SU-DHL-6 (cell line): ENCODE measurements at regions not wholly inside any gene's neighbourhood (a gene's known extent, or its start where the extent isn't known, plus 50 kb on each side); places are given as distances from the start of the nearest gene placed in this dataset.

Experiments
- H2AFZ ChIP-seq: fragments of 200-600 bp; sonication (generic); 2 replicates; pipeline ENCODE4 v1.6.1; 2014; ENCODE audit warnings: low read depth, mild to moderate bottlenecking, moderate library complexity, mixed read lengths, antibody characterized with exemption, low read length; ENCODE audit not compliant: severe bottlenecking
- H3F3A ChIP-seq: fragments of 200-600 bp; shearing (Covaris generic); 2 replicates; pipeline ENCODE4 v1.6.0; 2016; ENCODE audit warnings: antibody characterized with exemption, mild to moderate bottlenecking; ENCODE audit not compliant: insufficient read depth
- H3K27ac ChIP-seq: fragments of 200-600 bp; sonication (generic); 2 replicates; pipeline ENCODE4 v1.5.1; 2016; ENCODE audit warnings: low read depth, mild to moderate bottlenecking, low read length, moderate library complexity, mixed read lengths
- H3K27me3 ChIP-seq: fragments of 200-600 bp; sonication (generic), shearing (Covaris generic); 2 replicates; pipeline ENCODE4 v1.6.0; 2014; ENCODE audit warnings: mild to moderate bottlenecking, low read length
- H3K36me3 ChIP-seq: fragments of 200-600 bp; sonication (generic); 2 replicates; pipeline ENCODE4 v1.6.1; 2014; ENCODE audit warnings: mild to moderate bottlenecking, low read length, mixed read lengths
- H3K4me2 ChIP-seq: fragments of 300-600, 200-600 bp; shearing (Covaris generic), sonication (generic); 2 replicates; pipeline ENCODE4 v1.6.0; 2014; ENCODE audit warnings: low read length, low read depth, mild to moderate bottlenecking; ENCODE audit not compliant: poor library complexity, severe bottlenecking
- H3K4me3 ChIP-seq: fragments of 200-600 bp; sonication (generic); 2 replicates; pipeline ENCODE4 v1.5.1; 2014; ENCODE audit warnings: antibody characterized with exemption, low read length, mild to moderate bottlenecking, mixed read lengths; ENCODE audit not compliant: insufficient read depth, poor library complexity, severe bottlenecking
- H3K79me2 ChIP-seq: fragments of 200-600 bp; sonication (generic); 2 replicates; pipeline ENCODE4 v1.6.1; 2014; ENCODE audit warnings: mild to moderate bottlenecking, low read length, moderate library complexity; ENCODE audit not compliant: insufficient read depth
- H3K9ac ChIP-seq: fragments of 200-600 bp; sonication (generic); 2 replicates; pipeline ENCODE4 v1.7.0; 2014; ENCODE audit warnings: mild to moderate bottlenecking, low read length
- H3K9me2 ChIP-seq: fragments of 200-600 bp; sonication (generic); replicated peaks from 2 replicates; pipeline ENCODE4 v1.6.1; 2014; ENCODE audit warnings: low read length; ENCODE audit not compliant: insufficient read depth
- H3K9me3 ChIP-seq: fragments of 200-600 bp; sonication (generic); 2 replicates; pipeline ENCODE4 v1.6.1; 2014; ENCODE audit warnings: low read length, mixed read lengths; ENCODE audit not compliant: insufficient read depth
- H4K20me1 ChIP-seq: fragments of 200-600 bp; sonication (generic); 2 replicates; pipeline ENCODE4 v1.6.1; 2014; ENCODE audit warnings: low read depth, mild to moderate bottlenecking, antibody characterized with exemption, low read length, moderate library complexity, mixed read lengths
- CTCF ChIP-seq: fragments of 200-600 bp; sonication (generic); IDR thresholded peaks from one replicate; pipeline ENCODE4 v1.5.1; 2017; ENCODE audit warnings: antibody characterized with exemption, mild to moderate bottlenecking, low read length, moderate library complexity; ENCODE audit not compliant: insufficient read depth, poor library complexity, severe bottlenecking
- EZH2phosphoT487 ChIP-seq: fragments of 200-600 bp; sonication (generic), shearing (Covaris generic); conservative IDR thresholded peaks from 2 replicates; pipeline ENCODE4 v1.6.1; 2018; ENCODE audit warnings: mild to moderate bottlenecking, antibody characterized with exemption, low read length, moderate library complexity, mixed read lengths

- H3K27ac ChIP-seq, result no peak overlapping the region
- no peaks in the 10 kb centered on the region for H4K20me1 ChIP-seq
- H3K36me3 ChIP-seq, result no peaks in the 10 kb centered on the region
- no peaks in the 10 kb centered on the region for H3K27me3 ChIP-seq
- TF ChIP-seq EZH2phosphoT487 (no peak), CTCF (no peak)
- H3K4me3 ChIP-seq, result no peak overlapping the region
- no peak overlapping the region for H3K9ac ChIP-seq
- no peak overlapping the region for H3K4me2 ChIP-seq
- no peak overlapping the region for H2AFZ ChIP-seq
- no peaks in the 10 kb centered on the region for H3F3A ChIP-seq
- no peaks in the 10 kb centered on the region; the same call in 1 of the 2 replicates for H3K9me3 ChIP-seq
- H3K79me2 ChIP-seq, result no peaks in the 10 kb centered on the region
- no peaks in the 10 kb centered on the region for H3K9me2 ChIP-seq
Observed at GRCh38 chr4:4945021-4945420, 74.2 kb downstream of the CYTL1 start.

- H4K20me1 ChIP-seq, result no peaks in the 10 kb centered on the region
- no peak overlapping the region for H3K27ac ChIP-seq
- no peak overlapping the region for H3K4me3 ChIP-seq
- no peaks in the 10 kb centered on the region for H3K27me3 ChIP-seq
- H3K9ac ChIP-seq, result no peak overlapping the region
- H3K4me2 ChIP-seq, result no peak overlapping the region
- H2AFZ ChIP-seq, result no peak overlapping the region
- H3K9me2 ChIP-seq, result no peaks in the 10 kb centered on the region
- no peaks in the 10 kb centered on the region for H3K36me3 ChIP-seq
- H3K79me2 ChIP-seq, result no peaks in the 10 kb centered on the region
- no peaks in the 10 kb centered on the region for H3F3A ChIP-seq
- no peak for TF ChIP-seq CTCF
- no peak for TF ChIP-seq EZH2phosphoT487
- H3K9me3 ChIP-seq, result no peaks in the 10 kb centered on the region; the same call in 1 of the 2 replicates
Observed at GRCh38 chr4:4945829-4946228, 73.4 kb downstream of the CYTL1 start.

- Histone ChIP-seq H3K9me3 (no peaks in the 10 kb centered on the region; the same call in 1 of the 2 replicates), H2AFZ (no peak overlapping the region), H3K27me3 (no peaks in the 10 kb centered on the region), H3K27ac (no peak overlapping the region), H3K9ac (no peak overlapping the region), H3K36me3 (no peaks in the 10 kb centered on the region), H4K20me1 (no peaks in the 10 kb centered on the region), H3K4me3 (no peak overlapping the region), H3F3A (no peaks in the 10 kb centered on the region), H3K79me2 (no peaks in the 10 kb centered on the region), H3K4me2 (no peak overlapping the region), H3K9me2 (no peaks in the 10 kb centered on the region)
- TF ChIP-seq CTCF (no peak), EZH2phosphoT487 (no peak)
Observed at GRCh38 chr4:4946416-4946815, 72.8 kb downstream of the CYTL1 start.
